ENCODE measurements at regions not wholly inside any gene's neighbourhood (a gene's known extent, or its start where the extent isn't known, plus 50 kb on each side); places are given as distances from the start of the nearest gene placed in this dataset.

- TF ChIP-seq YY1 (IDR thresholded peaks at IDR 0.05; ENCODE audit: low read depth), result no peak
- TF ChIP-seq CTCF (IDR thresholded peaks at IDR 0.05), result no peak
- TF ChIP-seq EP300 (IDR thresholded peaks at IDR 0.05; ENCODE audit: borderline replicate concordance in 1 of 2, low read depth in 1 of 2, low read length in 1 of 2), result peak in 1 of 2 experiments; percentile 20; a peak in 1 of 4 replicates
- peak; percentile 83 for TF ChIP-seq TCF12 (IDR thresholded peaks at IDR 0.05)
- no peak for TF ChIP-seq SIN3A (IDR thresholded peaks at IDR 0.05; ENCODE audit: borderline replicate concordance, low read depth, low read length)
- TF ChIP-seq REST (IDR thresholded peaks at IDR 0.05; ENCODE audit: low read depth, low read length), result no peak
- no peak for TF ChIP-seq CHD2 (IDR thresholded peaks at IDR 0.05; ENCODE audit: low read length, partially characterized antibody)
- TF ChIP-seq MAX (IDR thresholded peaks at IDR 0.05; ENCODE audit: low read depth), result no peak
- peak; percentile 49; the same call in 1 of the 2 replicates for TF ChIP-seq TEAD4 (IDR thresholded peaks at IDR 0.05; ENCODE audit: borderline replicate concordance, insufficient read depth)
- TF ChIP-seq RAD21 (IDR thresholded peaks at IDR 0.05; ENCODE audit: low read length), result no peak
- TF ChIP-seq TAF1 (IDR thresholded peaks at IDR 0.05; ENCODE audit: borderline replicate concordance, low read depth, low read length), result no peak
Measured at GRCh38 chr7:36015733-36016132, 137.3 kb upstream of the EEPD1 start.

Data from SK-N-SH (cell line).